ENCODE measurements at regions not wholly inside any gene's neighbourhood (a gene's known extent, or its start where the extent isn't known, plus 50 kb on each side); places are given as distances from the start of the nearest gene placed in this dataset.

GRCh38 chr2:230658877-230659652, 53.6 kb upstream of the CAB39 start:
- TF ChIP-seq EZH2phosphoT487 (IDR thresholded peaks at IDR 0.05; ENCODE audit: borderline replicate concordance, low read length) (no peak), EZH2 (IDR thresholded peaks at IDR 0.05; ENCODE audit: low read length, unreplicated experiment) (no peak)
